Renal pelvis (tissue), 1 donor: ENCODE measurements at regions not wholly inside any gene's neighbourhood (a gene's known extent, or its start where the extent isn't known, plus 50 kb on each side); places are given as distances from the start of the nearest gene placed in this dataset.
A peak's percentile ranks its signal among the peaks of the same experiment; 100 is the strongest.

ENCODE experiments used
- DNase-seq: peaks from one replicate; pipeline ENCODE4 v3.0.0-alpha.2; 2013

GRCh38 chr12:130216031-130216430 lies 53.8 kb downstream of the FZD10 start:
- DNase-seq, result no peak

DNA sequence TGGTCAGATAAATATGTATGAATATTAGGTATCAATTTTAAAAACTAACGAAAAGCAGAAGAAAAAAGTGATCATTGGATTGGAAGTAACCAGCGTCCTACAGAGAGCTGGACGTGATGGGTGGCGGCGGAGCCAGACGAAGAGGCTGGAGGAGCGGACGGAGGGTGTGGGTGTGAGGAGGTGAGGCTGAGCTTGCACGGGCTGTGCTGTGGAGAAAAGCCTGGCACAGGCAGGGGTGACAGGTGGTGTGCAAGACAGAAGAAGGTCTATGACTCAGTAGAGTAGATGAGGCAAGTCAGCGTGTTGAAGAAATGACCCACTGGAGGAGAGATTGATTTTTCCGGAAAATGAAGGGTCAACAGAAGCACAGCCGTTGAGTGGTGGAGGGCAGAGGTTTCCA lies 56.4 kb downstream of the FZD10 start:
- no peak for DNase-seq

DNA sequence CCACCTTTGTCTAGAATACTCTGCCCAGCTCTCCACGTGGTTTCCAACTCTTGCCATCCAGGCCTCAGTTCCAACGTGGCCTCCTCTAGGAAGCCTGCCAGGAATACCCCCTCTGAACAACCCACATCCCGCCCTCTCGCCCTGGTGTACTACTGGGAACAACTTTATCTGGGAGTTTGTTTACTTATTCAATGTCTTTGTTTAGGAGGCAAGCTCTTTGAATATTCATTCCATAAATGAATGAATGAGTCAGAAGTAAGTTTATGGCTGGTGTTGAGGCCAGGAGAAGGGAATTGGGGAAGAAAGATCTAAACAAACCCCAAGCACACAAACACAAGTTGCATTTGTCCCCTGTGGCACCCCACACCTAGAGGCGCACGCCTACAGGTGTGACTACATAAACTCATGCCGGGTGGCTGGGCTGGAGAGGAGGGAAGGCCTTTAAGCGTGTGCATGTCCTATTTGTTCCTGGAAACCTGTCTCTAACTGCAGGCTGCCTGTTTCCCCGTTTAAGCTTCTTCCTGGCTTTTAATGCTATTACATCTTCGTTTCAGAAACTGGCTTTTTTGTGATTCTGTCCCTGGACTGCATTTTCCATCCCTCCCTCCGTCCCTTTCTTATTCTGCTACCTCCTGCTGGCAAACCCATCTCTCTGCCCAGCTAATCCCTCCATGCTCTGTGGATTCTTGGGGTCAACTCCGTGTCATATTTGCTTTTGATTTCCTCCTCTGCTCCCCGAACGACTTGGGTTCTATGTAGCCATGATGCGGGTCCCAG lies 57.9 kb downstream of the FZD10 start:
- no peak for DNase-seq

DNA sequence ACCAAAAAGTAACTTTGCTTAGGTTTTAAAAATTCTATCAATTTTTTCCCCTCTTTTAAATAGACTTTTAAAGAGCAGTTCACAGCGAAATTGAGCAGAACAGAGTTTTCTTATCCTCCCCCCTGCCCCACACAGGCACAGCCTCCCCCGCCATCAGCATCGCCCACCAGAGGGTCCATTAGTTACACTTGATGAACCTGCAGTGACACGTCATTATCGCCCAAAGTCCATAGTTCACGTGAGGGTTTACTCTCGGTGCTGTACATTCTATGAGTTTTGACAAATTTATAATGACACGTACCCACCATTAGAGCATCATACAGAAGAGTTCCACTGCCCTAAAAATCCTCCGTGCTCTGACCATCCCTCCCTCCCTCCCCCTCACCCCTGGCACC lies 58.4 kb downstream of the FZD10 start:
- DNase-seq, result peak; percentile 28

DNA sequence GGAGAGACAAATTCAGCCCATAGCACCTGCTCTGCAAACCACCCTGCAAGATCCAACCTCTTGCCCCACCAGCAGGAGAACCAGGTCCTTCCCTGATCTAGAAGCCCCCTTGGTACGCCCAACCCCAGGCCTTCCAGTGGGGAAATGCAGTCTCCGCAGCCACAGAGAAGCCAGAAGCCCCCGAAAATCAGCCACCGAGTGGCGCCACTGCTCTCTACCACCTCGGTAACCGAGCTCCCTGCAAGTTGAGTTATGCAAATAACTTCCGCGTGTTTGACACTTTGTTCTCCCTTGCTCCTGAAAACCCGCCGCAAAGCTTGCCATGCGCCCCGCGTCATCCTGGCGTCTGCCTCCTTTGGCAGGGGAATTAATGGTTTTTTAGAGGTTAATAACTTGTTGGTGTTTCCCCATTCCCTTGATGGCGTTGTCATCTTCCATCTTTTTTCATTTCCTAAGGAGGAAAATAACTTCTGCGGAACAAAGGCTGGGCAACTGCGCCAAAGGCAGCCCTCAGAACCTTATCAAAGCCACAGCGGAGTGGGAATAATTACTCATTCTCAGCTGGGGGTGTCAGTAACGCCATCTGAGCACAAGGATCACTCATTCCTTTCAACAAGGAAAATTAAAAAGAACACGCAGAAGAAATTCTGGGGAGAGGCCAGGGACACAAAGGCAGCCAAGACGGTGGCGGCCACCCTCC lies 60.4 kb downstream of the FZD10 start:
- no peak for DNase-seq

- no peak for DNase-seq
Observed at GRCh38 chr12:130223767-130224244, 61.5 kb downstream of the FZD10 start.

- no peak for DNase-seq
Observed at GRCh38 chr12:130224613-130225012, 62.3 kb downstream of the FZD10 start.

GRCh38 chr12:130225347-130225746 lies 63.1 kb downstream of the FZD10 start:
- DNase-seq, result no peak

- no peak for DNase-seq
Observed at GRCh38 chr12:130226126-130226525, 63.9 kb downstream of the FZD10 start.

GRCh38 chr12:130226771-130227170 lies 64.5 kb downstream of the FZD10 start:
- no peak for DNase-seq

- DNase-seq, result no peak
Observed at GRCh38 chr12:130227641-130228040, 65.4 kb downstream of the FZD10 start.

GRCh38 chr12:130236446-130236845 lies 74.2 kb downstream of the FZD10 start:
- DNase-seq, result no peak

- DNase-seq, result no peak
Observed at GRCh38 chr12:130240831-130241590, 78.7 kb downstream of the FZD10 start.

DNA sequence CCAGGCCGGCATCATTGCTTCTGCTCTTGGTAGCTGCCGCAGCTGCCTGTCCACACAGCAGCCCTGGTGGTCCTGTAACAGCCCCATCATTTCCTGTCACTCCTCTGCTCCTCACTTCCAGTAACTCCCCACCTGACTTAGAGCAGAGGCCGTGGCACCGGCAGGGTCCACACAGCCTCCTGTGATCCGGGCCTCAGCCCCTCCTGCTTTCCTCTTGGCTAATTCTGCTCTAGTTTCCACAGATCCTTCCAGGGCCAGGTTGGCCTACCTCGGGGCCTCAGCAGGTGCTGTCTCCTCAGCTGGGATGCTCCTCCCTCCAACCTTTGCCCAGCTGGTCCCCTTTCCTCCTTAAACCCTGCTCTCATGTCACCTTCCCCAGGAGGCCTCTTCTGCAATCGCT lies 80.2 kb downstream of the FZD10 start:
- DNase-seq, result no peak

GRCh38 chr12:130245251-130245650 lies 83.0 kb downstream of the FZD10 start:
- no peak for DNase-seq

GRCh38 chr12:130246560-130246959 lies 84.3 kb downstream of the FZD10 start:
- DNase-seq, result no peak

DNA sequence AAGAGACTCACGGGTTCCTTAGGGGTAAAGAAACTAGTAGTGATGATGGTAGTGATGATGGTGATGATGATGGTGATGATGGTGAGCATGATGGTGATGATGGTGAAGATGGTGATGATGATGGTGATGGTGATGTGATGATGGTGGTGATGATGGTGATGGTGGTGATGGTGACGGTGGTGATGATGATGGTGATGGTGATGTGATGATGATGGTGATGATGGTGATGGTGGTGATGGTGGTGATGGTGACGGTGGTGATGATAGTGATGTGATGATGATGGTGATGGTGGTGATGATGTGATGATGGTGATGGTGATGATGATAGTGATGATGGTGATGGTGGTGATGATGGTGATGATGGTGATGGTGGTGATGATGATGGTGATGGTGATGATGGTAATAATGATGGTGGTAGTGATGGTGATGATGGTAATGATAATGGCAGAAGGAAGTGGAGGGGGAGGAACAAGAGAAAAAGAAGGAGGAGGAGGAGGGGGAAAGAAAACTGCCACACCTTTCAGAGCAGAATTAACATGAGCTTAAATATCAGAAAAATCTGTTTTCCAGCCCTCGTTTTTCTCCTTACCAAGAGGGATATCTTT lies 85.5 kb downstream of the FZD10 start:
- no peak for DNase-seq

DNA sequence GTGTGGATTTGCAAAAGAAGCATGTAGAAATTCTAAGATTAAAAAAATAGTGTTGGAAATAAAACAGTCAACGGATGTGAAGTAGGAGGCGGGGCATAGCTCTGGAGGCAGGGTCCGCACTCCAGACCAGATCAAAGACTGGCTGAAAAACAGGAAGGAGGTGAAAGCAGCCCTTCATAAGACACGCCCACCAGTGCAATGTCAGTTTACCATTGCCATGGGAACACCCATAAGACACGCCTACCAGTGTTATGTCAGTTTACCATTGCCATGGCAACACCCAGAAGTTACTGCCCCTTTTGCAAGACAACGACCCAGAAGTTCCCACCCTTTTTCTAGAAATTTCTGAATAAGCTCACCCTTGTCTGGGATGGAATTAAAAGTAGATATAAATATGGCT lies 87.1 kb downstream of the FZD10 start:
- no peak for DNase-seq

- DNase-seq, result no peak
Observed at GRCh38 chr12:130251236-130251780, 86.4 kb upstream of the PIWIL1 start.

DNA sequence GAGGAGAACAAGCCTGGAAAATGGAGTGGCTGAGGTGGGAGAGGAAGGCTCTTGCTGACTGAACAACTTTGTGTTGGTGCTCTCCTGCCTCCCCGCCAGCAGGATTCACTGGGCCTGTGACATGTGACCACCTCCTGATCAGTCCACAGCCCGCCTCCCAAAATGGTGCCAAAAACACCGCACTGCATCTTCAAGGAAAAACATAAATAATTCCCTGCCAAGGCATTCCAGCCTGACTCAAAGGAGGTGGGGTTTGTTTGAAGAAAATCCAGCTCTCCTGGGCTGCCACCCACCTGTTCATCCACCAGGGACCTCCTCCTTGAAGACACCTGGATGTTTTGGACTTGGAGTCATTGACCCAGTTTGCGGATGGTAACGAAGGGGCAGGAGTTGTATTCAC lies 83.8 kb upstream of the PIWIL1 start:
- DNase-seq, result no peak

- peak; percentile 7 for DNase-seq
Observed at GRCh38 chr12:130254461-130255276, 83.0 kb upstream of the PIWIL1 start.
